ENCODE measurements at regions not wholly inside any gene's neighbourhood (a gene's known extent, or its start where the extent isn't known, plus 50 kb on each side); places are given as distances from the start of the nearest gene placed in this dataset.
"Not testable (repeated sequence)": the region's sequence is repeated elsewhere in the genome, so short reads cannot be mapped to it uniquely, and the experiment has no call there.

DNA sequence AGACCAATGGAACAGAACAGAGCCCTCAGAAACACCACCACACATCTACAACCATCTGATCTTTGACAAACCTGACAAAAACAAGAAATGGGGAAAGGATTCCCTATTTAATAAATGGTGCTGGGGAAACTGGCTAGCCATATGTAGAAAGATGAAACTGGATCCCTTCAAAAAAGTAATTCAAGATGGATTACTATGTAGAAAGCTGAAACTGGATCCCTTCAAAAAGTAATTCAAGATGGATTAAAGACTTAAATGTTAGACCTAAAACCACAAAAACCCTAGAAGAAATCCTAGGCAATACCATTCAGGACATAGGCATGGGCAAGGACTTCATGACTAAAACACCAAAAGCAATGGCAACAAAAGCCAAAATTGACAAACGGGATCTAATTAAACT, 221.6 kb upstream of the EDNRA start:
- not testable (repeated sequence) for DNase-seq

DNA sequence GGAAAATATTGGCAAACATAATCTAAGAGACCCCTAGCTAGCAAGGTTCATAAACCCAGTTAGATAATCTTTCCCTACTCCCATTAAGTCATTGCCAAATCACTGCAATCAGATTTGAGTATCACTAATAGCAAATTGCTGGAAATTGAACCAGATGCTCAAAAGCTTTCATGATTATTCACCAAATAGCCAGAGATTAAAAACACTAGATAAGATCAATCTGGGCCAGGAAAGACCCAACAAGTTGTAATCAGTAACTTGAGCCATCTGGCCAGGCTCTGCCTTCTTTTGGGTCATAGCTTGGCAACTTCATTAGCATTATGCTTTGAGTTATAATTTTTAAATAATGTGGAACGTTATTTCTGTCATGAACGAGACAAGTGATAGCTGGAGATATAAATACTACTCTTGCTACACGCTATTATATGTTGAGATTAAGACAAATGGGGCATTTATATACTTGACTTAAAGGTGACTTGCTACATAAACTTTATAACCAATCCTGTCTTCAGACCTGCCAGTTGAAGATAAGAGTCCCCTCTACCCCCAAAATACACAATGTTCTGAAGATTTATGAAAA, 196.6 kb upstream of the EDNRA start:
- DNase-seq, result no peak

DNA sequence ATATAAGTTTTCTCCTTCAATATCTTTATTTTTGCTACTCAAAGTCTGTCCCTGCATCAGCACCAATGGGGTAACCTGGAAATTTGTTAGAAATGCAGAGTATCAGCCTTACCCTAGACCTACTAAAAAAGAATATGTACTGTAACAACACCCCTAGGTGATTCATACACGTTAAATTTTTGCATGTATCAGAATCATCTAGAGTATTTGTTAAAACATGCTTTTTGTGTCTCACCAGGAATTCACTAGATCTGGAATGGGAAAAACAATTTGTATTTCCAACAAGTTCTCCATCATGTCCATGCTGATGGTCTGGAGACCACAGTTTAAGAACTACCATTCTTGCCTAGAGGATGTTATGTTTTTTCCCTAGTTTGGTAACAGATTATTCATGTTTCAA, 196.0 kb upstream of the EDNRA start:
- no peak for DNase-seq

DNA sequence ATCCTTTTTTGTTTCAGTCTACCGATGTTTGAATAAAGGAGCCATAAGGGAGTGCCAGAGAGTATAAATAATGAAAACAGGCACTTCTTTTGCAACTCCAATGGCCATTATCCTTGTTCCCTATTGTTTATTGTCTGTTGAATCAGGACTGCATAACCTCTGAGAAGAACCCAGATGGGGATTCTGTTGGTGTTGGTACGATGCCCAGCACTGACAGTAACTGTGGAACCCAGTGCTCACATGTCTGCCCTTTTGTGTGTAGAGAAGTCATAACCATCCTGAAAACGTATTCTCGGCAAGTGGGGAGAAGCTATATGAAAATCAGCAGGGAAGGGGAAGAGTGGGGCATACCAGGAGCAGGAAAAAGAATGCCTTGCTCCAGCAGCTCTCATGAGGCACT, 195.1 kb upstream of the EDNRA start:
- DNase-seq, result no peak

DNA sequence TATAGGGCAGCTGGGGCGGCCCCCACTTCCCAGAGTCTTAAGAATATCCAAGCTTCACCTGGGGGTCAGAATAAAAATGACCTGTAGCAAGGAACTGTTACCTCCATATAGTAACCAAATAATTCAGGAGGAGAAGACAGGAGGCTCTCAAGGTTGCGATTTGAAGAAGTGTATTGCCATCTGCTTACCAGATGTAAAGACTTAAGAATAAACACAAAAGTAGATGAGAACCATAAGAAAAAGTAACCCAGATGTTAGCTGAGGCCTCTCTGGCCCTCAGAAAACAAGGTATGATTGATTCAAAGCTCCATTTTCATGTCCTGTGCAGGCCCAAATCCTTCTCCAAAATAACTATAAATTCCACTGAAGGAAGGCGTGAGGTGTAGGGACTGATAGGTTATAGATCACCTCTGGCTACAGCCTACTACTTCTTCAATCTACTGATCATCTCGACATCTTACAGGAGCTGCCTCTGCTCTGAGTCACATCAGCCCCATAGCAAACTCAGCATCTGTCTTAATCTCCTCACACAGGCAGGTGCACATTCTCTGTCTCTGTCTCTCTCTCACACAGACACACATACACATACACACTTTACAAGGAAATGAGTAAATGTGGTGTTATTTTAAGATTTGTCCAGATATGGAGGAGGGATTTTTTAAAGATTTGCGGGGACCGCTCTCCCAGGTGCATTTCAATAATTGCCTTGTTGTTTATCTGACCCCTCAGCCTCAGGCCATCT, 193.9 kb upstream of the EDNRA start:
- no peak for DNase-seq

DNA sequence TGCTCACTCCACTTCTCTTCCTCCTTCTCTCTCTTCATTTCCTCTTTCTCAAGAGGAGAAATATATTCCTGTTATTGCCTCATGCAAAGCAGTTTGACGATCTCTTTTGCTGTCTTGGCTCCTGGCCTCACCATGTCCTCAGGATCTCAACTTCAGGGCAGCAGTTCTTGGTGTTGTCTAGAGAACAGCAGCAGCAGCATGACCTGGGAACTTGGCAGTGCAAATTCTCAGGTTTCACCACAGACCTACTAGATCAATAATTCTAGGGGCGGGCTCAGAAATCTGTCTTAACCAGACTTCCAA, 193.4 kb upstream of the EDNRA start:
- no peak for DNase-seq

DNA sequence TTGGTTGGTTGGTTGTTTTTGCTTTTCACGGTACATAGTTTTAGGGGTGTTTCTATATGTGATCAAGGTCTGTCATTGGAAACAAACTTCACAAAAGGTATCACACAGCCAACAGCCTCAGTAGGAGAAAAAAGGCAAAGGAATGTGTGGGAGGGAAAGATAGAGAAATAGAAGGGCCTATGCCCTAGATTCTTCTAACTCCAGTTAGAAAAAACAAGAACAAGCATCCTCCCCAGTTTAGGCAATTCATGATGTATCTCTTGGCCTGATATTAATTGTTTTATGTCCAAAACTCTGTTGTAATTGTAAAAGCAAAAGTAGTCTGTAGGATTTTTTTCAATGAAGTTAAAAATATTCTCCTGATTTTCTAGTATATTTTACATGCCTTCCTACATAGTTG, 192.4 kb upstream of the EDNRA start:
- no peak for DNase-seq

DNA sequence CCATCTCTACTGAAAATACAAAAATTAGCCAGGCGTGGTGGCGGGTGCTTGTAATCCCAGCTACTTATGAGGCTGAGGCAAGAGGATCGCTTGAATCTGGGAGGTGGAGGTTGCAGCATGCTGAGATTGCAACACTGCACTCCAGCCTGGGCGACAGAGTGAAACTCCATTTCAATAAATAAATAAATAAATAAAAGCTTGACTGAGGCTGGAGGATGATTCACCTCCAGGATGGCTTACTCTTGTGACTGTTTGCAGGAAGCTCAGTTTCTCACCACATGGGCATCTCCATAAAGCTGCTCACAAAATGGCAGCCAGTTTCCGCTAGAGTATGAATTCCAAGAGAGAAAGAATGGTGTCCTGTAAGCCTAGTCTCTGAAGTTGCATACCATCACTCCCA, 191.7 kb upstream of the EDNRA start:
- no peak for DNase-seq

DNA sequence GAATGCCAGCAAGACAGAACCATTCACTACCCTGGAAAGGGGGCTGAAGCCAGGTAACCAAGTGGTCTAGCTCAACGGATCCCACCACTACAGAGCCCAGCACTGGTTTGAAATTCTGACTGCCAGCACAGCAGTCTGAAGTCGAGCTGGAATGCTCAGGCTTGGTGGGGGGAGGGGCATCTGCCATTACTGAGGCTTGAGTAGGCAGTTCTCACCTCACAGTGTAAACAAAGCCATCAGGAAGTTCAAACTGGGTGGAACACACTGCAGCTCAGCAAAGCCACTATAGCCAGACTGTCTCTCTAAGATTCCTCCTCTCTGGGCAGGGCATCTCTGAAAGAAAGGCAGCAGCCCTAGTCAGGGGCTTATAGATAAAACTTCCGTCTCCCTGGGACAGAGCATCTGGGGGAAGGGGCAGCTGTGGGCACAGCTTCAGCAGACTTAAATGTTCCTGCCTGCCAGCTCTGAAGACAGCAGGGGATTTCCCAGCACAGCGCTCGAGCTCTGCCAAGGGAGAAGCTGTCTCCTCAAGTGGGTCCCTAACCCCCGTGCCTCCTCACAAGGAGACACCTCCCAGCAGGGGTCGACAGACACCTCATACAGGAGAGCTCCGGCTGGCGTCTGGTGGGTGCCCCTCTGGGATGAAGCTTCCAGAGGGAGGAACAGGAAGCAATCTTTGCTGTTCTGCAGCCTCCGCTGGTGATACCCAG, 188.1 kb upstream of the EDNRA start:
- DNase-seq, result not testable (repeated sequence)

DNA sequence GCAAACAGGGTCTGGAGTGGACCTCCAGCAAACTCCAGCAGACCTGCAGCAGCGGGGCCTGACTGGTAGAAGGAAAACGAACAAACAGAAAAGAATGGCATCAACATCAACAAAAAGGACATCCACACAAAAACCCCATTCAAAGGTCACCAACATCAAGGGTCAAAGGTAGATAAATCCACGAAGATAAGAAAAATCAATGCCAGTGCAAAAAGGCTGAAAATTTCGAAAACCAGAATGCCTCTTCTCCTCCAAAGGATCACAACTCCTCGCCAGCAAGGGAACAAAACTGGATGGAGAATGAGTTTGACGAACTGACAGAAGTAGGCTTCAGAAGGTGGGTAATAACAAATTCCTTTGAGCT, 187.6 kb upstream of the EDNRA start:
- DNase-seq, result not testable (repeated sequence)

DNA sequence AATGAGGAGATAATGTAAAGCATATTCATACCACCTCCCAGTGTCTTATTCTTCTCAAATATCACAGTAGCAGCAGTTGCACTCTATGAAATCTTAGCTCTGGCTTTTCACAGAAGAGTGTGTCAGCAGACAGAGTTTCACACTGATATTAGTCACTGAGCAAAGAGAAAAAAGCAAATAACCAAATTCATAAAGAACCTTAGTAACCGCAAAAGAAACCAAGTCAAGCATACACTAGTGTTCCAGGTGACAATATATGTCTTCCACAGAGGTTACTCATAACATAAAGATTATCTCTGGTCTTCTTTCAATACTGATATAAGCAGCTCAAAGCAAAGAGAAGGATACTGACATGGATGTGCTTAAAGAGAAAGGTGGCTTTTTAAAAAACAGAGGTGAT, 181.7 kb upstream of the EDNRA start:
- no peak for DNase-seq

DNA sequence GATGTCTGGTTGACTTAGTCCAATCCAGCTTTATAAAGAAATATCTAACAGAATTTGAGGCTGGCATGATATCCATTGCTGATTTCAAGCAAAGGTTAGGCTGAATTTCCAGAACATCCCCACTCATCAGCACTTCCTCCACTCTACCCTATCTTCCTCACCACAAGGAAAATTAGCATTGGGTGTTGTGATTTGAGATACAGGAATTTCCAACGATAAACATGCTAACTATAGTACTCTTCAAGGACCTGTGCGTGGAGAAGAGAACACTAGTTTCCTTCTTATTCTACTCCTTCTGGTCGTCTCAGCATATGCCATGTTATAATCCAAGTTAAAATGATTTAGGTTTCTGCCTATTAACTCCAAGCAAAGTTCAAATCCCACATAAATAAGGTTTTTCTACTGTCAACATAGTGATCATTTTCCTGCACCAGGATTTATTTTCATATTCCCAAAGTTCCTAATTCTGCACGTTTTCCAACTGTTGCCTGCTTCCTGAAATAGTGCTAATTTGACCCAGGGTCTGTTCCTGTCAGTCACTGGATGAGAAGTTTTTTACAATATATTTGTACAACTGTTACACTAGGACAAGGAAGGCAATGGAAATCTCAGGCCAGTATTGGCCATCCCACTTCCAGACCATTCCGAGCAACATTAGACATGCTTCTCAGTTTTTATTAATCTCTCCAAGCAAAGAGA, 177.6 kb upstream of the EDNRA start:
- no peak for DNase-seq

DNA sequence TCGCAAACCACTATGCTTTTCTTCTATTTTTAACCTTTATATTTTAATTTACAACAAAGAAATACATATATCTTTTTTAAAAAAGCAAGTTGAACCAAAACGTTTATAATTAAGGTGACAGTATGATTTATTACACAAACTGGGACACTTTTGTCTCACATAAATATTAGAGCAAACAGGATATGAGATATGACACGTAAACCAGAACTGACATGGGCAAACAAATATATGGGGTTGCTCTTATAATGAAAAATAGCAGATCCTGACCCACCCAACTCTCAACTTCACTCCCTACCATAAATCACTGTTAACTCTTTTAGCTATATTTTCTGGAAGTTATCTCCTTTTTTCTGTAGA, 177.0 kb upstream of the EDNRA start:
- DNase-seq, result no peak

DNA sequence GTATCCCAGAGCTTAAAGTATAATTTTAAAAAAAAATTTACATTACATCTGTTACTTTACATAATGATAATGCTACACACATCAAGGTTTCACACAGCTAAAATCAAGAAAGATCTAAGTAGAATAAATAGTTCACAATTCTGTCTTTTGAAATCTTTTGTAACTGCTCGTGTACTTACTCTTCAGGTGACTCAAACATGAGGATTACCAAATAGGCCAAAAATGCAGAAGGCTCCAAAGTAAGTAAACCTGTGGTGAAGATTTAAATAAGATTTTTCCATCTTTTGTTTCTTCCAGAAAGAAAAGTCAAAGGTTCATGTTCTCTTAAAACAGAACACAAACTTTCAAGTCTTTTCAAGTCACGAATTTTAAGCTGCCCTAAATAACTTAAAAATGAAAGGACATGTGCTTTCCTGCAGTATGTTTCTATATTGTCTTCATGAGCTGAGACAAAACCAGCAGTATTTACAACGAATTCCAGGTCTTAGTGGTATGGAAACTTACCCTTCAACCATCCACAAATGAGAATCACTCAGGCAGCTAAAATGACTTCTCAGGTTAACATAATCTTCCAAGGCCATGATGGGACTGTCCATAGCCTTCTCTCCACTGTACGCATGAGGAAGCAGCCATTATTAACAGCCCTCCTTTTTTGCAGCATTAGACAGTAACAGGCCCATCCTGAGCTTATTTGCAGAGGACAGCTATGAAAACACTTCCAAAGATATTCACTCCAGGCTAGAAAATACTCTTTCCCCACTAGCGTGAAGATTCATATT, 172.8 kb upstream of the EDNRA start:
- no peak for DNase-seq

DNA sequence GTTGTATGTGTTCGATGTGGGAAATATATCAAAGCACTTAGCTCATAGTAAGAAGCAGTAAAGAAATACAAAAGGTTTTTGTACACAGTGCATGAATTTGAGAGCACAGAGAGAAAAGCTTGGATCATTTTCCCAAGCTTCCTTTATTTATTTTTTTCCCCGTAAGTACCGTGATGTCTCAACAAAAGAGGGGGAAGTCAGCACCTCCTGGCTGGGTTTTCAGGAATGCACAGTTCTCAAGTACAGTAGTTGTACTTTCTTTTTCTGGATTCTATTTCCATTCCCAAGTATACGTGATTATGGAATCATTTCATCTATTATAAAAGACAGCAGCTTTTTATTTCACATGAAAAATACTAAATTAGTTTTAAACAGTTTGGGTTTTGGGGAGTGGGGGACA, 171.5 kb upstream of the EDNRA start:
- no peak for DNase-seq

DNA sequence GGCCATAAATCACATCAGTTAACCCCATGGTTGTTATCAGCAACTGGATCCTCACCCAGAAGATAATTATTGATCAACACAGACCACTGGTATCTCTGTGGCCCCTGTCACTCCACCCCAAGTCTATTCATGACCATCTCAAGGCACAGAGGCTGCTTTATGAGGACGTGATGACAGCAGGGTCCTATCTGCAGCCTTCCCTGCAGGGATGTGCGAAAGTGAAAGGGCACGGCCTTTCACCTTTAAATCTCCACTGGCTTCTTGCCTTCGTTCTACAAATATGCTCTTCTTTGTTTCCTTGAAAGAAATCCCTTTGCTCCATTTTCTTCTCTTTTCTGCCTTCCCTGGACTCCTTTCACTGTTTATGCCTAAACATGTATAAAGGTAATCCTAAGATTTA, 170.6 kb upstream of the EDNRA start:
- DNase-seq, result no peak

DNA sequence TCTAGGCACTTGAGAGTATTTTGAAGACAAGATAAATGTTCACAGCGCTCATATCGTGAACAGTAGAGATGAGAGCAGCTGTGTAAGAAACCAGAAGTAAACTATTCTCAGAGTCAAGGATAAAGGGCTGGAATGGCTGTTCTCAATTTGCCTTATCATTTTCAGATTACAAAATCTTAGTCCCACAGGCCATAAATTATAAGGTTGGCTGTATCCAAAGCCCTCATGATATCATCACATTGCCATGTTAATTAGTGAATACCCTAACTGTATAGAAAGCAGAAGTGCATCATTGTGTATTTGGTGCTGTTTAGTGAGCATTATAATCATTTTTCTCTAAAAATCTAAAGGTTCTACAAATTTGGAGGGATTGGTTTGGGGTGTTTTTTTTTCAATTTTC, 168.9 kb upstream of the EDNRA start:
- no peak for DNase-seq

DNA sequence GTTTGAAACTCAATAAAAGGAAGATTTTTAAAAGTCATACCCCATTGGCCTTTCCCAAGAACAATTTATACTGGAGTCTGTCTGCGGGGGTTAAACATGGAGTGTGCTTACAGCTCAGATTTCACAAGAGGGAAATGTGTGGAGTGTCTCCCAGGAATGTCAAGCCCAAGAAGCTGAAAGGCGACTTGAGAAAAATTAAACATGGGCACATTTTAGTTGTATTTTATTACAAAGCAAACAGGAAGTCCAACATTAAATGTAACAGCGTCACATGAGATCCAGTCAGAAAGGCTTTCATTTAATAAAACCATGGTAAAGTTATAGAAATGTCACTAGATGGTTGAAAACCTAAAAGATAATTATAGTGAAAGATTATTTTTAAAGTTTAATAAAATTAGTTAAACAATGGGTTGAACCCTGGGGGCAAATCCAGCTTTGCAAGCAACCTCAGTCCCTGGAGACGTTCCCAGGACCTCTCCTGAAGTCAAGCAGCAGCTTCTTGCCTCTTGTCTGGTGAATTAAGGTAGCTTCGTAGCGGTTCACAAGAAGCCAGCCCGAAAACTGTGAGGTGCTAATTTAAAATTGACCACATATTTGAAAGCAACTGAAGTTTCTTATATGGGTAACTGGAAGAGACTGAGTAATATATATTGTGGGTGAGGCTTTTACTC, 168.4 kb upstream of the EDNRA start:
- no peak for DNase-seq

DNA sequence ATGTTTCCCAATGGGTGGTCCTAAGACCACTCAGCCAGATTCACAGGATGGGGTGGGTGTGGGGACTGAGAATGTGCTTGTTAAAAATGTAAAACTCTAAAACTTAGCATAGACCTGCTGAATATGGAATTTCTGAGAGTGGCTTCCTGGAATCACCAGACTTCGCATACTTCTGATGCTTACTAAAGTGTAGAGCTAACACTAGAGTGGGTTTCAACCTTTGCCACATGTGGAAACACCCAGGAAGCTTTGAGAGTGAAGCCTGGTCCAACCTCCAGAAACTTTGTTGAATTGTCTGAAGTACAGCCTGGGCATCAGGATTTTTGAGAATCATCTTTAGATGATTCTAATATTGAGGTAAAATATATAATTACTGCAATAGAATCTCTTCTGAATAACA, 167.8 kb upstream of the EDNRA start:
- DNase-seq, result no peak

DNA sequence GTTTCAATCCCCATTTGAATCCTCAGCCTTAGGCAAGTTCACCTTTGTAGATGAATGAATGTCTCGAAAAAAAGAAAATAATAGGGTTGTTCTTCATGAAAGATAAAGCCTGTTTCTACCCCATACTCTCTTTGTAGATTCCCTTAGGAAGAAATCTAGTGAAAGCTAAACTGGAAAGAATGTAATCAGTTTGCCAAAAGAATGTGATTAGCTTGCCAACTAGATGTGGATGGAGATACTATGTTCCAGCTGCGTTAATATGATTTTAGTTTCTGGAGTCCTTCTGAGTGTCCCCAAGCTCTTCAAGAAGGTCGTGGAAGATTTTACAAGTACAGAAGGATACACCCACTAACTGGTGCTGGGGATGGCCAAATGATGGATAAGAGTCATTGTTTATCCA, 162.3 kb upstream of the EDNRA start:
- DNase-seq, result no peak

DNA sequence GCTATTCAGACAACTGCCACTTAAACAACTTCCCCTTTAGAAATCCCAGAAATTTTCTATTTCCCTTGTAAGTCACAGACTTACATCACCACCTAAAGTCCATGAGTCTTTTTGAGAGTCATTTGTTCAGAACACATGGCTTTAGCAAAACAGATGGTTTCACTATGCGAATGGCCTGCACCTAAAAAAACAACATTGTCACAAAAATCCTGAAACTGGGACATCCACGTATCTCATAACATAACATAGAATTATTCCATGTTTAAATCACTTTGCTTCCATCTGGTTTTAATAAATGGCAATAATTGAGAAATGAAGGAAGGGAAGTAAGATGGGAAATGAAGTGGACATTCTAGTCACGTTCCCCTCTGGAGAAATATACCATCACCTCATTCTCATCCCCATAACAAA, 155.3 kb upstream of the EDNRA start:
- DNase-seq, result no peak

DNA sequence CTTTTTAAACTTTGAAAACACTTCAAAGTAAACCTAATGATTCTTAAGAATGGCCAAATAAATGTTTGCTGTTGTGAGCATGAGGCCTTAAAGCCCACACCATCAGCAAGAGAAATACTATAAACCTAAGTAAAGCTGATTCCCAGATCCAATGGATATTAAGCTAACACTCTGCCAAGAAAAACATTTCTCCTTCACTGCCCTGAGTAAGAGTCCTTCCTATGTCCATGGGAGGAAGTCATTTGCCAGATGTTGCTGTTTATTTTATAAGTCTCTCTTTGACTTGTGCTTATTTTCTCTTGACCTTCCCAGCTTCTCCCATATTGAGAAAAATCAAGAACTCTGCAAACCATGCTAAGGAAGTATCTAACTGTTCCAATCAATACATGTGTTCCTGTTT, 154.3 kb upstream of the EDNRA start:
- no peak for DNase-seq

DNA sequence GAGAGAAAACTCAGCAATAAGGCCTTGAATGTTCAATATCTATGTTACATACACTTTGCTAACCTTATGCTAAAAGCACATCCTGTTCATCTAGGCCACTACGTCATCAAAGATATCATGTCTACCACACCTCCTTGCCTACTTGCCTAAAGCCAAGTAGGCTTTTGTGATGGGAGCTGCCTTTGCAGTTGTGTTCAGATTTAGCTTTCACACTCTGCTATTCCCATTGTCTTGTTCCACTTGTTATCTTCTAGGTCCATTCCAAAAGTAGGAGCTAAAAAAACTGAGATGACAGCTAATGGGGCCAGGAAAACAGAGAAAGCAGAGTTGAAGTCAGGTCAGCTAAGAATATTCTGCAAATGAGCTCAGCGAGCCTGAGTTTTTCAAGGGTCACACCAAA, 153.6 kb upstream of the EDNRA start:
- DNase-seq, result no peak

All from stimulated activated CD4-positive, alpha-beta T cell treated with anti-CD3 and anti-CD28 coated beads, Interleukin-4, amount 100 ng/mL, for 24 hours (primary cell).